Endothelial cell of umbilical vein (primary cell): ENCODE measurements at regions not wholly inside any gene's neighbourhood (a gene's known extent, or its start where the extent isn't known, plus 50 kb on each side); places are given as distances from the start of the nearest gene placed in this dataset.

ENCODE experiments used
- BruUV-seq: library from RNA; stranded (reverse); fragments of 400-500 nt; replicated peaks from 2 replicates; lab custom pipeline; 2021; lab: Mats Ljungman, UMichigan
- CTCF ChIA-PET: fragments of 300-600, 350-600 bp; sonication (Branson Sonifier 250); formaldehyde crosslinking; loops from one replicate; lab custom pipeline; 2021; ENCODE audit warnings: antibody characterized with exemption, inconsistent platforms; lab: Charles Lee
- POLR2A ChIA-PET: fragments of 300-600, 350-600 bp; sonication (Branson Sonifier 250); formaldehyde crosslinking; loops from one replicate; lab custom pipeline; 2021; ENCODE audit warnings: antibody characterized with exemption, inconsistent platforms; lab: Charles Lee
- DNase-seq: peaks from one replicate; pipeline ENCODE4 v3.0.0-alpha.2; 2011; ENCODE audit warnings: low read depth, low spot score
- FAIRE-seq: peaks from 2 replicates; lab custom pipeline; 2011; peaks lifted over from hg19 to GRCh38; lab: Jason Lieb, UNC
- H2AFZ ChIP-seq: 2 replicates; pipeline ENCODE4 v1.6.0; 2012; ENCODE audit warnings: low read depth, low read length, control low read depth, inconsistent platforms
- H3K27ac ChIP-seq: 2 replicates; pipeline ENCODE4 v1.5.1; 2011; ENCODE audit warnings: low read depth, mild to moderate bottlenecking, control low read depth, low read length, moderate library complexity; ENCODE audit not compliant: insufficient read depth
- H3K27me3 ChIP-seq, 2 experiments: 2 replicates each; pipeline versions ENCODE4 v1.6.0 to v1.6.1; 2011; ENCODE audit warnings: low read length in 2 of 2, mixed read lengths in 1 of 2; ENCODE audit not compliant: control insufficient read depth in 2 of 2, insufficient read depth in 2 of 2
- H3K36me3 ChIP-seq, 2 experiments: 2 replicates in 1 of 2; 3 replicates in 1 of 2; pipeline ENCODE4 v1.5.1; 2011; ENCODE audit warnings: low read length in 2 of 2, mild to moderate bottlenecking in 1 of 2, moderate library complexity in 1 of 2; ENCODE audit not compliant: control insufficient read depth in 2 of 2, insufficient read depth in 2 of 2; ENCODE audit errors: extremely low read depth in 1 of 2
- H3K4me1 ChIP-seq: 3 replicates; pipeline ENCODE4 v1.5.1; 2011; ENCODE audit warnings: mild to moderate bottlenecking, low read length; ENCODE audit not compliant: control insufficient read depth, insufficient read depth; ENCODE audit errors: extremely low read depth
- H3K4me2 ChIP-seq: 2 replicates; pipeline ENCODE4 v1.6.1; 2011; ENCODE audit warnings: low read length, control low read depth, mixed read lengths; ENCODE audit not compliant: insufficient read depth
- H3K4me3 ChIP-seq, 3 experiments: fragments of 200-600 bp in 1 of 3; sonication (generic), shearing (Covaris generic) in 1 of 3; replicated peaks in 1 of 3; 2 replicates each; pipeline ENCODE4 v1.5.1; 2011 to 2016; ENCODE audit warnings: control low read depth in 3 of 3, low read length in 3 of 3, mild to moderate bottlenecking in 2 of 3, inconsistent platforms in 1 of 3, low read depth in 1 of 3, moderate library complexity in 1 of 3; ENCODE audit not compliant: insufficient read depth in 1 of 3
- H3K79me2 ChIP-seq: 2 replicates; pipeline ENCODE4 v1.6.0; 2012; ENCODE audit warnings: low read length, inconsistent platforms; ENCODE audit not compliant: control insufficient read depth, insufficient read depth
- H3K9ac ChIP-seq: replicated peaks from 2 replicates; pipeline ENCODE3; 2011; ENCODE audit warnings: low read length, control low read depth; ENCODE audit not compliant: insufficient read depth; ENCODE audit errors: extremely low read depth
- H3K9me1 ChIP-seq: replicated peaks from 3 replicates; pipeline ENCODE4 v1.6.0; 2011; ENCODE audit warnings: mild to moderate bottlenecking, low read length; ENCODE audit not compliant: control insufficient read depth, insufficient read depth; ENCODE audit errors: extremely low read depth
- H3K9me3 ChIP-seq: replicated peaks from 2 replicates; pipeline ENCODE4 v1.5.1; 2012; ENCODE audit warnings: low read length, inconsistent platforms; ENCODE audit not compliant: control insufficient read depth, insufficient read depth
- H4K20me1 ChIP-seq: replicated peaks from 2 replicates; pipeline ENCODE3; 2011; ENCODE audit warnings: mild to moderate bottlenecking, low read length; ENCODE audit not compliant: control insufficient read depth, insufficient read depth; ENCODE audit errors: extremely low read depth
- EZH2 ChIP-seq: IDR thresholded peaks from 2 replicates; pipeline ENCODE4 v1.6.1; 2012; ENCODE audit warnings: borderline replicate concordance, low read depth, mild to moderate bottlenecking, moderate library complexity, low read length, inconsistent platforms; ENCODE audit not compliant: severe bottlenecking
- FOS ChIP-seq: IDR thresholded peaks from 2 replicates; pipeline ENCODE4 v1.6.1; 2011; ENCODE audit warnings: mild to moderate bottlenecking, low read length, moderate library complexity, borderline replicate concordance; ENCODE audit not compliant: insufficient read depth
- GATA2 ChIP-seq: IDR thresholded peaks from 2 replicates; pipeline ENCODE4 v1.7.0; 2011; ENCODE audit warnings: low read depth, mild to moderate bottlenecking, moderate library complexity, mixed read lengths, low read length; ENCODE audit not compliant: insufficient read length, insufficient read depth
- JUN ChIP-seq: IDR thresholded peaks from 2 replicates; pipeline ENCODE4 v1.6.1; 2011; ENCODE audit warnings: borderline replicate concordance, low read depth; ENCODE audit not compliant: insufficient read length, insufficient read depth
- MYC ChIP-seq: IDR thresholded peaks from one replicate; pipeline ENCODE4 v1.6.1; 2011; ENCODE audit warnings: mild to moderate bottlenecking, low read depth, low read length
- POLR2A ChIP-seq: IDR thresholded peaks from 2 replicates; pipeline ENCODE4 v1.6.1; 2012; ENCODE audit warnings: low read depth, mild to moderate bottlenecking, control low read depth, low read length
- POLR2AphosphoS5 ChIP-seq: IDR thresholded peaks from 2 replicates; pipeline ENCODE4 v1.6.1; 2012; ENCODE audit warnings: low read depth, mild to moderate bottlenecking, control low read depth, low read length, moderate library complexity; ENCODE audit not compliant: insufficient read depth
- dilution Hi-C: fragments of 300-500 bp; cut with MboI; formaldehyde crosslinking; loops from one replicate; pipeline ENCODE4 v1.15.0; 2019; ENCODE audit warnings: low sequenced_read_pairs; ENCODE audit not compliant: extremely low pct_ligation_motif_present
- intact Hi-C: fragments of 100-400 bp; cut with micrococcal nuclease; formaldehyde crosslinking; loops from one replicate; pipeline ENCODE4 v1.10.0; 2022
- TF ChIP-seq, protein P1 (sequence below), 2 donors: IDR thresholded peaks; 1 replicate in 1 of 2; 2 replicates in 1 of 2; pipeline ENCODE4 v1.5.1; 2011; ENCODE audit warnings: low read length in 2 of 2, mild to moderate bottlenecking in 2 of 2, moderate library complexity in 2 of 2, control low read depth in 1 of 2, inconsistent platforms in 1 of 2, low read depth in 1 of 2; ENCODE audit not compliant: insufficient read depth in 1 of 2; ENCODE audit errors: extremely low read depth in 1 of 2
- TF ChIP-seq, protein P2 (sequence below): IDR thresholded peaks from 2 replicates; pipeline ENCODE4 v1.6.1; 2011; ENCODE audit not compliant: insufficient read depth, insufficient read length

DNA sequence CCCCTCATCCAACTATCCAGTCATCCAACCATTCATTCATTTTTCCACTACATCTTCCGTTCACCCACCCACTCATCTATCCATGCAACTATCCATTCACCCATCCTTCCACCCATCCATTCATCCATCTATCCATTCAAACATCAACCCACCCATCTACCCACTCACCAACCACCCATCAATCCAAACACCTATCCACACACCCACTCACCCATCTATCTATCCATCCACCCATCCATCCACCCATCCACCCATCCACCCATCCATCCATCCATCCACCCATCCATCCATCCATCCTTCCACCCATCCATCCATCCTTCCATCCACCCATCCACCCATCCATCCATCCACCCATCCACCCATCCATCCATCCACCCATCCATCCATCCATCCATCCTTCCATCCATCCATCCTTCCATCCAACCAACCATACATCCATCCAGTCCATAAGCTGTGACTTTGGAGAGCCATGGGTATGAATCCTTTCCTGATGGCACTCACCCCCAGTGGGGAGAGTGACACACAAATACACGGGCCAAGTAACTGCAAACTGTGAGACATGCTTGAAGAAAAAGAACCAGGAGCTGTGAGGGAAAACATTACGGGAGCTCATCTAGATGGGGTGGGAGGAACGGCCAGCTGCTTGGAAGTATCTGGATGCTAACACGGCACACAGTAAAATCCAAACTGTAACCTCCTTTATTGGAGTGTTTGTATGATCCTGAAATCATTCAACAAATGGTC, 100.0 kb upstream of the TNRC6C start:
- H3K36me3 ChIP-seq = no peaks in the 10 kb centered on the region
- no peak overlapping the region for H3K9ac ChIP-seq
- no peaks in the 10 kb centered on the region for H4K20me1 ChIP-seq
- H3K4me3 ChIP-seq = no peak overlapping the region
- no peaks in the 10 kb centered on the region for H3K27me3 ChIP-seq
- H3K9me1 ChIP-seq = no peaks in the 10 kb centered on the region
- no peak overlapping the region for H2AFZ ChIP-seq
- H3K9me3 ChIP-seq = no peaks in the 10 kb centered on the region
- H3K79me2 ChIP-seq = no peaks in the 10 kb centered on the region
- H3K4me2 ChIP-seq = no peak overlapping the region
- BruUV-seq = no TSS peak
- no peak overlapping the region for H3K27ac ChIP-seq
- POLR2A ChIA-PET = no interaction called here
- intact Hi-C loops = no loop called here
- TF ChIP-seq, protein P1, sequence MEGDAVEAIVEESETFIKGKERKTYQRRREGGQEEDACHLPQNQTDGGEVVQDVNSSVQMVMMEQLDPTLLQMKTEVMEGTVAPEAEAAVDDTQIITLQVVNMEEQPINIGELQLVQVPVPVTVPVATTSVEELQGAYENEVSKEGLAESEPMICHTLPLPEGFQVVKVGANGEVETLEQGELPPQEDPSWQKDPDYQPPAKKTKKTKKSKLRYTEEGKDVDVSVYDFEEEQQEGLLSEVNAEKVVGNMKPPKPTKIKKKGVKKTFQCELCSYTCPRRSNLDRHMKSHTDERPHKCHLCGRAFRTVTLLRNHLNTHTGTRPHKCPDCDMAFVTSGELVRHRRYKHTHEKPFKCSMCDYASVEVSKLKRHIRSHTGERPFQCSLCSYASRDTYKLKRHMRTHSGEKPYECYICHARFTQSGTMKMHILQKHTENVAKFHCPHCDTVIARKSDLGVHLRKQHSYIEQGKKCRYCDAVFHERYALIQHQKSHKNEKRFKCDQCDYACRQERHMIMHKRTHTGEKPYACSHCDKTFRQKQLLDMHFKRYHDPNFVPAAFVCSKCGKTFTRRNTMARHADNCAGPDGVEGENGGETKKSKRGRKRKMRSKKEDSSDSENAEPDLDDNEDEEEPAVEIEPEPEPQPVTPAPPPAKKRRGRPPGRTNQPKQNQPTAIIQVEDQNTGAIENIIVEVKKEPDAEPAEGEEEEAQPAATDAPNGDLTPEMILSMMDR (IDR thresholded peaks at IDR 0.05; ENCODE audit: extremely low read depth in 1 of 2, insufficient read depth in 1 of 2, low read depth in 1 of 2, low read length in 2 of 2) = no peak
- TF ChIP-seq JUN = no peak
- TF ChIP-seq EZH2 = no peak
- TF ChIP-seq, protein P2, sequence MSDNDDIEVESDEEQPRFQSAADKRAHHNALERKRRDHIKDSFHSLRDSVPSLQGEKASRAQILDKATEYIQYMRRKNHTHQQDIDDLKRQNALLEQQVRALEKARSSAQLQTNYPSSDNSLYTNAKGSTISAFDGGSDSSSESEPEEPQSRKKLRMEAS = no peak
- TF ChIP-seq POLR2A = no peak
- no peak for TF ChIP-seq MYC
- TF ChIP-seq FOS = no peak
- no peak for TF ChIP-seq GATA2
- no peak for TF ChIP-seq POLR2AphosphoS5
- FAIRE-seq (no peak), DNase-seq (no peak)
- CTCF ChIA-PET = interaction anchor here (1.4 kb wide), 1 partner anchor 29 kb away, joined by 3 read pairs; no protein-coding TSS in a partner anchor
- dilution Hi-C loops = no loop called here
- no peaks in the 10 kb centered on the region for H3K4me1 ChIP-seq
